ENCODE measurements at regions not wholly inside any gene's neighbourhood (a gene's known extent, or its start where the extent isn't known, plus 50 kb on each side); places are given as distances from the start of the nearest gene placed in this dataset.

GRCh38 chrX:131837325-131837724 lies 185.8 kb upstream of the STK26 start:
- TF ChIP-seq POLR2A (IDR thresholded peaks at IDR 0.05) (no peak), CTCF (IDR thresholded peaks at IDR 0.05) (no peak)
